Lower leg skin (tissue), 3 donors: ENCODE measurements at regions not wholly inside any gene's neighbourhood (a gene's known extent, or its start where the extent isn't known, plus 50 kb on each side); places are given as distances from the start of the nearest gene placed in this dataset.

Experiments
- POLR2A ChIP-seq, 2 donors: fragments of 450-650 bp; IDR thresholded peaks; one replicate each; pipeline ENCODE4 v1.6.1; 2016 to 2017; ENCODE audit warnings: antibody characterized with exemption in 2 of 2, mild to moderate bottlenecking in 1 of 2, moderate library complexity in 1 of 2
- TF ChIP-seq, protein P1 (sequence below), 3 donors: fragments of 450-650 bp; IDR thresholded peaks; one replicate each; pipeline ENCODE4 v1.5.1; 2016; ENCODE audit warnings: antibody characterized with exemption in 3 of 3, mild to moderate bottlenecking in 3 of 3, moderate library complexity in 2 of 3

DNA sequence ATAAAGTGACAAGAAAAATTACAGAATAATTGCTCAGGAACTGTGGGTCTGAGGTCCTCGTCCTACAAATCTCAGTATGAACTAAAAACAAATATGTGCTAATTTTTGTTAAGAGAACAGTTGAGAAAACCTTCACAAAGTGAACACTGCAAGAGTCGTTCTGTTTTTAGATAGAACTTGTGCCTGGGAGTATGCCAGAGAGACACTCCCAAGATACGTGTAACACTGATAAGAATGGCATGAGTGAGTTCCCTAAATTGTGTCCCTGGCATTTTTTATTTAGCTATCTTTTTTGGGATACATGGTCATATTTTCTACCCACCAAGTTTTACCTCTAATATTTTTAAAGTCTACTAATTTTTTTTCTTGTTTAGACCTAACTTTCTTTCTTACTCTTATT is 860.0 kb upstream of the NR2F2 start:
- no peak for TF ChIP-seq POLR2A (IDR thresholded peaks at IDR 0.05)
- TF ChIP-seq, protein P1, sequence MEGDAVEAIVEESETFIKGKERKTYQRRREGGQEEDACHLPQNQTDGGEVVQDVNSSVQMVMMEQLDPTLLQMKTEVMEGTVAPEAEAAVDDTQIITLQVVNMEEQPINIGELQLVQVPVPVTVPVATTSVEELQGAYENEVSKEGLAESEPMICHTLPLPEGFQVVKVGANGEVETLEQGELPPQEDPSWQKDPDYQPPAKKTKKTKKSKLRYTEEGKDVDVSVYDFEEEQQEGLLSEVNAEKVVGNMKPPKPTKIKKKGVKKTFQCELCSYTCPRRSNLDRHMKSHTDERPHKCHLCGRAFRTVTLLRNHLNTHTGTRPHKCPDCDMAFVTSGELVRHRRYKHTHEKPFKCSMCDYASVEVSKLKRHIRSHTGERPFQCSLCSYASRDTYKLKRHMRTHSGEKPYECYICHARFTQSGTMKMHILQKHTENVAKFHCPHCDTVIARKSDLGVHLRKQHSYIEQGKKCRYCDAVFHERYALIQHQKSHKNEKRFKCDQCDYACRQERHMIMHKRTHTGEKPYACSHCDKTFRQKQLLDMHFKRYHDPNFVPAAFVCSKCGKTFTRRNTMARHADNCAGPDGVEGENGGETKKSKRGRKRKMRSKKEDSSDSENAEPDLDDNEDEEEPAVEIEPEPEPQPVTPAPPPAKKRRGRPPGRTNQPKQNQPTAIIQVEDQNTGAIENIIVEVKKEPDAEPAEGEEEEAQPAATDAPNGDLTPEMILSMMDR (IDR thresholded peaks at IDR 0.05), result no peak
